ENCODE measurements at regions not wholly inside any gene's neighbourhood (a gene's known extent, or its start where the extent isn't known, plus 50 kb on each side); places are given as distances from the start of the nearest gene placed in this dataset.

DNA sequence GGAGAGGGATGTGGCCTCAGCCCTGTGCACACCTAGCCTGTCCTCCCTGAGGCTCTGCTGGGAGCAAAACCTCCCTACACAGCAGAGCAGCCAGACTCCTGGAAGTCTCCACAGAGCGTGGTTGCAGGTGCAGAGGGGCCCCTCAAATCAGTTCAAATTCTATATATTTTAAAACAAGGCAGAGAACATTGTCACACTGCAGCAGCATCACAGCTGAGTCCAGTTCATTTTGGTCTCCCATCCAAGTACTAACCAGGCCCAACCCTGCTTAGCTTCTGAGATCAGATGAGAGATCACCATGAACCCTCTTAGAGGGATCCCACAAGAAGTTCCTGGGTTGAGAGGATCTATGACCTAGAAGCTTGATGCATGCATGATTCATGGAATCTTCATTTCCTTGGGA, 331.0 kb upstream of the RGMA start:
- no peak for TF ChIP-seq TEAD4 (IDR thresholded peaks at IDR 0.05; ENCODE audit: borderline replicate concordance, insufficient read depth)
- no peak for TF ChIP-seq CTCF (IDR thresholded peaks at IDR 0.05)
- no peak for TF ChIP-seq SMC3 (IDR thresholded peaks at IDR 0.05; ENCODE audit: low read depth, low read length)
- TF ChIP-seq ELF1 (IDR thresholded peaks at IDR 0.05) = no peak
- TF ChIP-seq YY1 (IDR thresholded peaks at IDR 0.05; ENCODE audit: low read depth) = no peak
- TF ChIP-seq, protein P1, sequence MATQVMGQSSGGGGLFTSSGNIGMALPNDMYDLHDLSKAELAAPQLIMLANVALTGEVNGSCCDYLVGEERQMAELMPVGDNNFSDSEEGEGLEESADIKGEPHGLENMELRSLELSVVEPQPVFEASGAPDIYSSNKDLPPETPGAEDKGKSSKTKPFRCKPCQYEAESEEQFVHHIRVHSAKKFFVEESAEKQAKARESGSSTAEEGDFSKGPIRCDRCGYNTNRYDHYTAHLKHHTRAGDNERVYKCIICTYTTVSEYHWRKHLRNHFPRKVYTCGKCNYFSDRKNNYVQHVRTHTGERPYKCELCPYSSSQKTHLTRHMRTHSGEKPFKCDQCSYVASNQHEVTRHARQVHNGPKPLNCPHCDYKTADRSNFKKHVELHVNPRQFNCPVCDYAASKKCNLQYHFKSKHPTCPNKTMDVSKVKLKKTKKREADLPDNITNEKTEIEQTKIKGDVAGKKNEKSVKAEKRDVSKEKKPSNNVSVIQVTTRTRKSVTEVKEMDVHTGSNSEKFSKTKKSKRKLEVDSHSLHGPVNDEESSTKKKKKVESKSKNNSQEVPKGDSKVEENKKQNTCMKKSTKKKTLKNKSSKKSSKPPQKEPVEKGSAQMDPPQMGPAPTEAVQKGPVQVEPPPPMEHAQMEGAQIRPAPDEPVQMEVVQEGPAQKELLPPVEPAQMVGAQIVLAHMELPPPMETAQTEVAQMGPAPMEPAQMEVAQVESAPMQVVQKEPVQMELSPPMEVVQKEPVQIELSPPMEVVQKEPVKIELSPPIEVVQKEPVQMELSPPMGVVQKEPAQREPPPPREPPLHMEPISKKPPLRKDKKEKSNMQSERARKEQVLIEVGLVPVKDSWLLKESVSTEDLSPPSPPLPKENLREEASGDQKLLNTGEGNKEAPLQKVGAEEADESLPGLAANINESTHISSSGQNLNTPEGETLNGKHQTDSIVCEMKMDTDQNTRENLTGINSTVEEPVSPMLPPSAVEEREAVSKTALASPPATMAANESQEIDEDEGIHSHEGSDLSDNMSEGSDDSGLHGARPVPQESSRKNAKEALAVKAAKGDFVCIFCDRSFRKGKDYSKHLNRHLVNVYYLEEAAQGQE (IDR thresholded peaks at IDR 0.05; ENCODE audit: low read depth, low read length) = no peak
- no peak for TF ChIP-seq RXRA (IDR thresholded peaks at IDR 0.05; ENCODE audit: borderline replicate concordance, low read depth)
- TF ChIP-seq EZH2phosphoT487 (IDR thresholded peaks at IDR 0.05; ENCODE audit: borderline replicate concordance, low read depth) = no peak
- no peak for TF ChIP-seq EP300 (IDR thresholded peaks at IDR 0.05; ENCODE audit: borderline replicate concordance in 1 of 2, low read depth in 1 of 2, low read length in 1 of 2)
- TF ChIP-seq POLR2AphosphoS5 (IDR thresholded peaks at IDR 0.05; ENCODE audit: low read depth, low read length) = no peak
- TF ChIP-seq GABPA (IDR thresholded peaks at IDR 0.05; ENCODE audit: low read depth) = no peak
- TF ChIP-seq, protein P2, sequence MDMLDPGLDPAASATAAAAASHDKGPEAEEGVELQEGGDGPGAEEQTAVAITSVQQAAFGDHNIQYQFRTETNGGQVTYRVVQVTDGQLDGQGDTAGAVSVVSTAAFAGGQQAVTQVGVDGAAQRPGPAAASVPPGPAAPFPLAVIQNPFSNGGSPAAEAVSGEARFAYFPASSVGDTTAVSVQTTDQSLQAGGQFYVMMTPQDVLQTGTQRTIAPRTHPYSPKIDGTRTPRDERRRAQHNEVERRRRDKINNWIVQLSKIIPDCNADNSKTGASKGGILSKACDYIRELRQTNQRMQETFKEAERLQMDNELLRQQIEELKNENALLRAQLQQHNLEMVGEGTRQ (IDR thresholded peaks at IDR 0.05; ENCODE audit: borderline replicate concordance, low read depth, low read length) = no peak
- TF ChIP-seq MXI1 (IDR thresholded peaks at IDR 0.05; ENCODE audit: low read depth, low read length) = no peak
- no peak for TF ChIP-seq TAF1 (IDR thresholded peaks at IDR 0.05; ENCODE audit: borderline replicate concordance, low read depth, low read length)

Data from SK-N-SH (cell line).